ENCODE measurements at regions not wholly inside any gene's neighbourhood (a gene's known extent, or its start where the extent isn't known, plus 50 kb on each side); places are given as distances from the start of the nearest gene placed in this dataset.

GRCh38 chr1:218674280-218674773 lies 329.2 kb downstream of the TGFB2 start:
- H3K27ac ChIP-seq (ENCODE audit: low read depth in 1 of 2, low read length in 2 of 2): no peak overlapping the region
- H2AFZ ChIP-seq (ENCODE audit: insufficient read depth, low read depth, low read length, poor library complexity, severe bottlenecking): no peak overlapping the region
- H3K9me3 ChIP-seq (replicated peaks in 1 of 2; ENCODE audit: control insufficient read depth in 1 of 2, insufficient read depth in 1 of 2, low read length in 2 of 2): peaks cover 0 to 3% of the 10 kb centered on the region in 2 donors
- H3K9ac ChIP-seq (ENCODE audit: insufficient read depth, low read length, poor library complexity, severe bottlenecking): no peak overlapping the region
- no peaks in the 10 kb centered on the region for H3K27me3 ChIP-seq (ENCODE audit: control insufficient read depth in 2 of 2, insufficient read depth in 2 of 2, low read length in 2 of 2)
- intact Hi-C loops (cut with micrococcal nuclease): no loop called here
- H3K79me2 ChIP-seq (ENCODE audit: insufficient read depth, low read length): no peaks in the 10 kb centered on the region
- DNase-seq: no peak
- peaks cover 0 to 6% (median 0%) of the 10 kb centered on the region in 7 donors for H3K9me3 Mint-ChIP-seq
- TF ChIP-seq CTCF (IDR thresholded peaks at IDR 0.05): no peak
- H3K36me3 Mint-ChIP-seq: no peaks in the 10 kb centered on the region
- no peak overlapping the region for H3K4me3 Mint-ChIP-seq
- H3K36me3 ChIP-seq (replicated peaks in 1 of 2; ENCODE audit: control insufficient read depth in 1 of 2, insufficient read depth in 2 of 2, low read length in 2 of 2): no peaks in the 10 kb centered on the region
- 31% methylated on average over 7 of the region's 9 CpGs for WGBS (ENCODE audit: insufficient coverage)
- no peaks in the 10 kb centered on the region for H3K4me1 Mint-ChIP-seq
- H3K4me1 ChIP-seq (ENCODE audit: control insufficient read depth in 1 of 2, insufficient read depth in 2 of 2, low read length in 2 of 2): no peaks in the 10 kb centered on the region
- no peaks in the 10 kb centered on the region for H4K20me1 ChIP-seq (ENCODE audit: insufficient read depth, low read length)
- H3K27me3 Mint-ChIP-seq (ENCODE audit: low read depth in 3 of 3): peaks cover 2 to 4% (median 2%) of the 10 kb centered on the region in 3 donors
- H3K4me2 ChIP-seq (replicated peaks; ENCODE audit: extremely low read depth, low read length, poor library complexity, severe bottlenecking): no peak overlapping the region
- H3K27ac Mint-ChIP-seq: no peak overlapping the region
- H3K4me3 ChIP-seq (replicated peaks in 1 of 3; ENCODE audit: low read depth in 2 of 3, low read length in 3 of 3): no peak overlapping the region

- Histone ChIP-seq H3K27ac (ENCODE audit: low read depth in 1 of 2, low read length in 2 of 2) (no peak overlapping the region), H2AFZ (ENCODE audit: insufficient read depth, low read depth, low read length, poor library complexity, severe bottlenecking) (no peak overlapping the region), H3K27me3 (ENCODE audit: control insufficient read depth in 2 of 2, insufficient read depth in 2 of 2, low read length in 2 of 2) (no peaks in the 10 kb centered on the region), H3K4me3 (replicated peaks in 1 of 3; ENCODE audit: low read depth in 2 of 3, low read length in 3 of 3) (no peak overlapping the region), H3K9me3 (replicated peaks in 1 of 2; ENCODE audit: control insufficient read depth in 1 of 2, insufficient read depth in 1 of 2, low read length in 2 of 2) (no peaks in the 10 kb centered on the region), H3K4me2 (replicated peaks; ENCODE audit: extremely low read depth, low read length, poor library complexity, severe bottlenecking) (no peak overlapping the region), H3K9ac (ENCODE audit: insufficient read depth, low read length, poor library complexity, severe bottlenecking) (no peak overlapping the region), H3K79me2 (ENCODE audit: insufficient read depth, low read length) (no peaks in the 10 kb centered on the region), H3K36me3 (replicated peaks in 1 of 2; ENCODE audit: control insufficient read depth in 1 of 2, insufficient read depth in 2 of 2, low read length in 2 of 2) (no peaks in the 10 kb centered on the region), H4K20me1 (ENCODE audit: insufficient read depth, low read length) (no peaks in the 10 kb centered on the region), H3K4me1 (ENCODE audit: control insufficient read depth in 1 of 2, insufficient read depth in 2 of 2, low read length in 2 of 2) (no peaks in the 10 kb centered on the region)
- no peak for TF ChIP-seq CTCF (IDR thresholded peaks at IDR 0.05)
- no peaks in the 10 kb centered on the region for H3K36me3 Mint-ChIP-seq
- peaks cover 0 to 2% (median 0%) of the 10 kb centered on the region in 7 donors for H3K9me3 Mint-ChIP-seq
- intact Hi-C loops (cut with micrococcal nuclease): no loop called here
- H3K4me1 Mint-ChIP-seq: no peaks in the 10 kb centered on the region
- H3K27me3 Mint-ChIP-seq (ENCODE audit: low read depth in 3 of 3): peaks cover 0 to 4% (median 0%) of the 10 kb centered on the region in 3 donors
- no peak overlapping the region for H3K27ac Mint-ChIP-seq
- DNase-seq: no peak
- no peak overlapping the region for H3K4me3 Mint-ChIP-seq
- 81% methylated on average over 4 of the region's 7 CpGs for WGBS (ENCODE audit: insufficient coverage)
Measured at GRCh38 chr1:218677026-218677425, 331.9 kb downstream of the TGFB2 start.
